HCT116 (cell line): ENCODE measurements at regions not wholly inside any gene's neighbourhood (a gene's known extent, or its start where the extent isn't known, plus 50 kb on each side); places are given as distances from the start of the nearest gene placed in this dataset.

Experiments used
- ATAC-seq: fragments of 200-7000 bp; cut with Tn5 transposase; 2 replicates; pipeline ENCODE4 v1.9.1; 2020; ENCODE audit warnings: mild to moderate bottlenecking, moderate library complexity
- BruUV-seq: library from RNA; stranded (reverse); fragments of 400-500 nt; replicated peaks from 2 replicates; lab custom pipeline; 2021; lab: Mats Ljungman, UMichigan
- CTCF ChIA-PET: fragments of 300-600 bp; sonication (Branson Sonifier 250); formaldehyde crosslinking; loops from one replicate; lab custom pipeline; 2021; ENCODE audit warnings: antibody characterized with exemption; lab: Charles Lee
- POLR2A ChIA-PET: fragments of 300-600, 350-600 bp; sonication (Branson Sonifier 250); formaldehyde crosslinking; loops from one replicate; lab custom pipeline; 2021; ENCODE audit warnings: antibody characterized with exemption; lab: Charles Lee
- RAD21 ChIA-PET, 2 experiments: fragments of 300-600 bp; sonication (Branson Sonifier 250); formaldehyde crosslinking; loops; one replicate each; lab custom pipeline; 2023; ENCODE audit warnings: low total read pairs in 2 of 2; ENCODE audit not compliant: uncharacterized antibody in 2 of 2, unreplicated experiment in 2 of 2, low non-redundant PET in 1 of 2; lab: Charles Lee
- DNase-seq: peaks from one replicate; pipeline ENCODE4 v3.0.0-alpha.2; 2010; ENCODE audit warnings: low read depth, low spot score
- H2AFZ ChIP-seq: fragments of 200-600 bp; shearing (Covaris generic), sonication (generic); 2 replicates; pipeline ENCODE4 v1.6.1; 2017; ENCODE audit warnings: low read depth, mixed run types, mixed read lengths, antibody characterized with exemption, low read length; ENCODE audit not compliant: poor library complexity, severe bottlenecking
- H3K27ac ChIP-seq: 2 replicates; pipeline ENCODE4 v1.5.1; 2012; ENCODE audit warnings: low read depth, low read length
- H3K27me3 ChIP-seq: fragments of 200-600 bp; sonication (generic); 2 replicates; pipeline ENCODE4 v1.6.1; 2016; ENCODE audit warnings: mixed run types, low read length, mixed read lengths; ENCODE audit not compliant: insufficient read depth
- H3K36me3 ChIP-seq, 2 experiments: fragments of 200-500 bp in 1 of 2; fragments of 200-600 bp in 1 of 2; sonication (Bioruptor generic) in 1 of 2; sonication (generic) in 1 of 2; 2 replicates each; pipeline versions ENCODE4 v1.5.1 to v1.6.1; 2014 to 2016; ENCODE audit warnings: low read length in 2 of 2, inconsistent platforms in 1 of 2, mixed read lengths in 1 of 2, mixed run types in 1 of 2; ENCODE audit not compliant: insufficient read depth in 2 of 2, control insufficient read depth in 1 of 2
- H3K4me1 ChIP-seq, 2 experiments: fragments of 200-600 bp in 1 of 2; sonication (generic) in 1 of 2; 2 replicates each; pipeline versions ENCODE4 v1.5.1 to v1.6.1; 2012 to 2017; ENCODE audit warnings: low read length in 2 of 2, inconsistent platforms in 1 of 2, mild to moderate bottlenecking in 1 of 2, mixed read lengths in 1 of 2, mixed run types in 1 of 2, moderate library complexity in 1 of 2; ENCODE audit not compliant: insufficient read depth in 2 of 2, control insufficient read depth in 1 of 2
- H3K4me2 ChIP-seq: fragments of 200-600 bp; sonication (generic); 2 replicates; pipeline ENCODE4 v1.6.1; 2017; ENCODE audit warnings: mixed run types, low read length, mixed read lengths
- H3K4me3 ChIP-seq, 2 experiments: fragments of 200-600 bp in 1 of 2; sonication (generic) in 1 of 2; replicated peaks in 1 of 2; 2 replicates each; pipeline ENCODE4 v1.5.1; 2011 to 2016; ENCODE audit warnings: low read length in 2 of 2, control low read depth in 1 of 2, low read depth in 1 of 2, mild to moderate bottlenecking in 1 of 2, mixed read lengths in 1 of 2, mixed run types in 1 of 2
- H3K79me2 ChIP-seq: fragments of 200-600 bp; sonication (generic); 2 replicates; pipeline ENCODE4 v1.6.1; 2017; ENCODE audit warnings: mild to moderate bottlenecking, mixed run types, low read length, moderate library complexity, mixed read lengths; ENCODE audit not compliant: insufficient read depth
- H3K9ac ChIP-seq: fragments of 200-600 bp; sonication (generic); 2 replicates; pipeline ENCODE4 v1.6.1; 2016; ENCODE audit warnings: low read length, mixed read lengths
- H3K9me2 ChIP-seq: fragments of 200-600 bp; sonication (generic), shearing (Covaris generic); 2 replicates; pipeline ENCODE4 v1.6.1; 2017; ENCODE audit warnings: mixed run types, mild to moderate bottlenecking, moderate library complexity; ENCODE audit not compliant: insufficient read depth
- H3K9me3 ChIP-seq, 2 experiments: fragments of 200-500 bp in 1 of 2; fragments of 200-600 bp in 1 of 2; sonication (Bioruptor generic) in 1 of 2; sonication (generic) in 1 of 2; 2 replicates each; pipeline ENCODE4 v1.6.1; 2014 to 2017; ENCODE audit warnings: low read length in 2 of 2, mixed read lengths in 2 of 2, inconsistent platforms in 1 of 2, low read depth in 1 of 2, mild to moderate bottlenecking in 1 of 2, mixed run types in 1 of 2, moderate library complexity in 1 of 2; ENCODE audit not compliant: control insufficient read depth in 1 of 2, insufficient read depth in 1 of 2
- H4K20me1 ChIP-seq: fragments of 200-600 bp; sonication (generic), shearing (Covaris generic); 2 replicates; pipeline ENCODE4 v1.6.1; 2017; ENCODE audit warnings: mixed run types, mild to moderate bottlenecking, moderate library complexity; ENCODE audit not compliant: insufficient read depth
- CEBPB ChIP-seq: IDR thresholded peaks from 2 replicates; pipeline ENCODE4 v1.6.1; 2012; ENCODE audit warnings: low read depth
- EGR1 ChIP-seq: IDR thresholded peaks from 2 replicates; pipeline ENCODE4 v1.6.1; 2012; ENCODE audit warnings: low read depth
- ELF1 ChIP-seq: IDR thresholded peaks from 2 replicates; pipeline ENCODE4 v1.6.1; 2012; ENCODE audit warnings: low read depth, borderline replicate concordance
- EZH2 ChIP-seq: fragments of 200-600 bp; sonication (generic); IDR thresholded peaks from 2 replicates; pipeline ENCODE4 v1.6.1; 2017; ENCODE audit warnings: antibody characterized with exemption, mixed run types
- EZH2phosphoT487 ChIP-seq: fragments of 200-600 bp; IDR thresholded peaks from 2 replicates; pipeline ENCODE4 v1.6.1; 2018; ENCODE audit warnings: antibody characterized with exemption, borderline replicate concordance
- FOSL1 ChIP-seq: IDR thresholded peaks from 2 replicates; pipeline ENCODE4 v1.6.1; 2012; ENCODE audit warnings: low read depth
- JUND ChIP-seq: IDR thresholded peaks from 2 replicates; pipeline ENCODE4 v1.6.1; 2012
- MAX ChIP-seq: IDR thresholded peaks from 2 replicates; pipeline ENCODE4 v1.6.1; 2012
- POLR2A ChIP-seq: IDR thresholded peaks from 2 replicates; pipeline ENCODE4 v1.7.0; 2011; ENCODE audit warnings: borderline replicate concordance; ENCODE audit not compliant: insufficient read depth, insufficient read length; ENCODE audit errors: extremely low read depth
- POLR2AphosphoS5 ChIP-seq: IDR thresholded peaks from 2 replicates; pipeline ENCODE4 v1.6.1; 2011; ENCODE audit warnings: mild to moderate bottlenecking, low read depth, low read length, moderate library complexity
- RAD21 ChIP-seq: IDR thresholded peaks from 2 replicates; pipeline ENCODE4 v1.6.1; 2012; ENCODE audit warnings: low read depth, mild to moderate bottlenecking
- SP1 ChIP-seq: IDR thresholded peaks from 2 replicates; pipeline ENCODE4 v1.6.1; 2012; ENCODE audit warnings: low read depth
- SRF ChIP-seq: IDR thresholded peaks from 2 replicates; pipeline ENCODE4 v1.6.1; 2012; ENCODE audit warnings: low read depth
- TCF7L2 ChIP-seq: IDR thresholded peaks from 2 replicates; pipeline ENCODE4 v1.7.0; 2011; ENCODE audit warnings: borderline replicate concordance, inconsistent platforms; ENCODE audit not compliant: insufficient read depth, insufficient read length; ENCODE audit errors: extremely low read depth
- YY1 ChIP-seq: IDR thresholded peaks from 2 replicates; pipeline ENCODE4 v1.6.1; 2011; ENCODE audit warnings: low read length, low read depth, moderate library complexity, mild to moderate bottlenecking; ENCODE audit not compliant: insufficient replicate concordance; ENCODE audit errors: extremely low read depth
- ZFX ChIP-seq: fragments of 450-650 bp; IDR thresholded peaks from 2 replicates; pipeline ENCODE4 v1.6.1; 2017
- ZNF274 ChIP-seq: fragments of 200-500 bp; sonication (Bioruptor generic); IDR thresholded peaks from 2 replicates; pipeline ENCODE4 v1.6.1; 2014; ENCODE audit warnings: mild to moderate bottlenecking, low read depth, low read length, inconsistent platforms
- intact Hi-C: fragments of 100-400 bp; cut with micrococcal nuclease; formaldehyde crosslinking; loops from 2 replicates; pipeline ENCODE4 v1.10.0; 2022
- TF ChIP-seq, protein P1 (sequence below): IDR thresholded peaks from 2 replicates; pipeline ENCODE4 v1.6.1; 2012; ENCODE audit warnings: low read depth
- TF ChIP-seq, protein P2 (sequence below), 3 experiments: fragments of 200-600 bp in 1 of 3; sonication (generic) in 1 of 3; IDR thresholded peaks in 2 of 3; conservative IDR thresholded peaks in 1 of 3; 2 replicates each; pipeline ENCODE4 v1.5.1; 2012 to 2017; ENCODE audit warnings: low read depth in 2 of 3, low read length in 2 of 3, antibody characterized with exemption in 1 of 3, borderline replicate concordance in 1 of 3, control low read depth in 1 of 3, mild to moderate bottlenecking in 1 of 3, mixed read lengths in 1 of 3, mixed run types in 1 of 3, moderate library complexity in 1 of 3; ENCODE audit not compliant: insufficient read depth in 1 of 3
- TF ChIP-seq, protein P3 (sequence below): IDR thresholded peaks from 2 replicates; pipeline ENCODE4 v1.6.1; 2012

- TF ChIP-seq, protein P1, sequence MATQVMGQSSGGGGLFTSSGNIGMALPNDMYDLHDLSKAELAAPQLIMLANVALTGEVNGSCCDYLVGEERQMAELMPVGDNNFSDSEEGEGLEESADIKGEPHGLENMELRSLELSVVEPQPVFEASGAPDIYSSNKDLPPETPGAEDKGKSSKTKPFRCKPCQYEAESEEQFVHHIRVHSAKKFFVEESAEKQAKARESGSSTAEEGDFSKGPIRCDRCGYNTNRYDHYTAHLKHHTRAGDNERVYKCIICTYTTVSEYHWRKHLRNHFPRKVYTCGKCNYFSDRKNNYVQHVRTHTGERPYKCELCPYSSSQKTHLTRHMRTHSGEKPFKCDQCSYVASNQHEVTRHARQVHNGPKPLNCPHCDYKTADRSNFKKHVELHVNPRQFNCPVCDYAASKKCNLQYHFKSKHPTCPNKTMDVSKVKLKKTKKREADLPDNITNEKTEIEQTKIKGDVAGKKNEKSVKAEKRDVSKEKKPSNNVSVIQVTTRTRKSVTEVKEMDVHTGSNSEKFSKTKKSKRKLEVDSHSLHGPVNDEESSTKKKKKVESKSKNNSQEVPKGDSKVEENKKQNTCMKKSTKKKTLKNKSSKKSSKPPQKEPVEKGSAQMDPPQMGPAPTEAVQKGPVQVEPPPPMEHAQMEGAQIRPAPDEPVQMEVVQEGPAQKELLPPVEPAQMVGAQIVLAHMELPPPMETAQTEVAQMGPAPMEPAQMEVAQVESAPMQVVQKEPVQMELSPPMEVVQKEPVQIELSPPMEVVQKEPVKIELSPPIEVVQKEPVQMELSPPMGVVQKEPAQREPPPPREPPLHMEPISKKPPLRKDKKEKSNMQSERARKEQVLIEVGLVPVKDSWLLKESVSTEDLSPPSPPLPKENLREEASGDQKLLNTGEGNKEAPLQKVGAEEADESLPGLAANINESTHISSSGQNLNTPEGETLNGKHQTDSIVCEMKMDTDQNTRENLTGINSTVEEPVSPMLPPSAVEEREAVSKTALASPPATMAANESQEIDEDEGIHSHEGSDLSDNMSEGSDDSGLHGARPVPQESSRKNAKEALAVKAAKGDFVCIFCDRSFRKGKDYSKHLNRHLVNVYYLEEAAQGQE: no peak
- TF ChIP-seq FOSL1: no peak
- TF ChIP-seq ELF1: no peak
- TF ChIP-seq EZH2: no peak
- TF ChIP-seq POLR2A: no peak
- no peak for TF ChIP-seq MAX
- no peak for TF ChIP-seq ZNF274
- TF ChIP-seq SRF: no peak
- no peak for TF ChIP-seq EZH2phosphoT487
Measured at GRCh38 chr15:96042734-96043224, 287.7 kb upstream of the NR2F2 start (continued).

GRCh38 chr15:96043591-96044171 lies 286.8 kb upstream of the NR2F2 start:
- Histone ChIP-seq H3K27me3 (no peaks in the 10 kb centered on the region), H3K9me2 (no peaks in the 10 kb centered on the region), H3K36me3 (no peaks in the 10 kb centered on the region), H3K4me3 (no peak overlapping the region), H3K79me2 (no peaks in the 10 kb centered on the region), H3K9me3 (no peaks in the 10 kb centered on the region), H3K4me2 (no peak overlapping the region), H3K27ac (no peak overlapping the region), H2AFZ (no peak overlapping the region), H3K4me1 (peaks cover 0 to 8% of the 10 kb centered on the region in 2 experiments; a peak in 1 of 4 replicates), H4K20me1 (no peaks in the 10 kb centered on the region), H3K9ac (no peak overlapping the region)
- no TSS peak for BruUV-seq
- DNase-seq (no peak), ATAC-seq (no peak)
- intact Hi-C loops: no loop called here
- CTCF ChIA-PET: interaction anchor here (1.9 kb wide), 1 partner anchor 10 kb away, joined by 4 read pairs; no protein-coding TSS in a partner anchor
- RAD21 ChIA-PET: no interaction called here
- POLR2A ChIA-PET: no interaction called here
- TF ChIP-seq CEBPB (no peak), RAD21 (no peak), ELF1 (no peak), EZH2phosphoT487 (no peak), POLR2AphosphoS5 (no peak), SP1 (no peak), TCF7L2 (no peak), EZH2 (no peak), YY1 (no peak), EGR1 (no peak), FOSL1 (no peak), JUND (no peak), ZNF274 (no peak), ZFX (no peak), MAX (no peak), SRF (no peak)
- TF ChIP-seq, protein P2, sequence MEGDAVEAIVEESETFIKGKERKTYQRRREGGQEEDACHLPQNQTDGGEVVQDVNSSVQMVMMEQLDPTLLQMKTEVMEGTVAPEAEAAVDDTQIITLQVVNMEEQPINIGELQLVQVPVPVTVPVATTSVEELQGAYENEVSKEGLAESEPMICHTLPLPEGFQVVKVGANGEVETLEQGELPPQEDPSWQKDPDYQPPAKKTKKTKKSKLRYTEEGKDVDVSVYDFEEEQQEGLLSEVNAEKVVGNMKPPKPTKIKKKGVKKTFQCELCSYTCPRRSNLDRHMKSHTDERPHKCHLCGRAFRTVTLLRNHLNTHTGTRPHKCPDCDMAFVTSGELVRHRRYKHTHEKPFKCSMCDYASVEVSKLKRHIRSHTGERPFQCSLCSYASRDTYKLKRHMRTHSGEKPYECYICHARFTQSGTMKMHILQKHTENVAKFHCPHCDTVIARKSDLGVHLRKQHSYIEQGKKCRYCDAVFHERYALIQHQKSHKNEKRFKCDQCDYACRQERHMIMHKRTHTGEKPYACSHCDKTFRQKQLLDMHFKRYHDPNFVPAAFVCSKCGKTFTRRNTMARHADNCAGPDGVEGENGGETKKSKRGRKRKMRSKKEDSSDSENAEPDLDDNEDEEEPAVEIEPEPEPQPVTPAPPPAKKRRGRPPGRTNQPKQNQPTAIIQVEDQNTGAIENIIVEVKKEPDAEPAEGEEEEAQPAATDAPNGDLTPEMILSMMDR (IDR thresholded peaks at IDR 0.05 in 2 of 3, conservative IDR thresholded peaks at IDR 0.05 in 1 of 3; ENCODE audit: borderline replicate concordance in 1 of 3, insufficient read depth in 1 of 3, low read depth in 2 of 3, low read length in 2 of 3): no peak
- TF ChIP-seq, protein P3, sequence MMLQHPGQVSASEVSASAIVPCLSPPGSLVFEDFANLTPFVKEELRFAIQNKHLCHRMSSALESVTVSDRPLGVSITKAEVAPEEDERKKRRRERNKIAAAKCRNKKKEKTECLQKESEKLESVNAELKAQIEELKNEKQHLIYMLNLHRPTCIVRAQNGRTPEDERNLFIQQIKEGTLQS: no peak
